SK-N-SH treated with all-trans-retinoic acid at 6 μM for 48 hours (cell line): ENCODE measurements at regions not wholly inside any gene's neighbourhood (a gene's known extent, or its start where the extent isn't known, plus 50 kb on each side); places are given as distances from the start of the nearest gene placed in this dataset.

Experiments used
- ATAC-seq: fragments of 200-7000 bp; cut with Tn5 transposase; 3 replicates; pipeline ENCODE4 v1.9.1; 2020; ENCODE audit warnings: mild to moderate bottlenecking, moderate library complexity
- ARNTL ChIP-seq: fragments of 450-650 bp; formaldehyde crosslinking; IDR thresholded peaks from 2 replicates; pipeline ENCODE4 v1.5.0; 2020; ENCODE audit warnings: low read depth, mild to moderate bottlenecking, moderate library complexity, borderline replicate concordance
- BACH2 ChIP-seq: fragments of 250-450 bp; sonication (Bioruptor Pico); IDR thresholded peaks from 2 replicates; pipeline ENCODE4 v1.9.0; 2021; ENCODE audit warnings: mild to moderate bottlenecking, borderline replicate concordance
- CREB5 ChIP-seq: fragments of 250-450 bp; sonication (Bioruptor Pico); IDR thresholded peaks from 2 replicates; pipeline ENCODE4 v1.5.1; 2020; ENCODE audit warnings: low read depth, mild to moderate bottlenecking, moderate library complexity
- CSDC2 ChIP-seq: fragments of 250-450 bp; sonication (Bioruptor Pico); IDR thresholded peaks from 2 replicates; pipeline ENCODE4 v1.5.0; 2020; ENCODE audit warnings: mild to moderate bottlenecking, moderate library complexity
- ESRRG ChIP-seq: fragments of 250-450 bp; sonication (Bioruptor Pico); IDR thresholded peaks from 2 replicates; pipeline ENCODE4 v1.6.1; 2021; ENCODE audit warnings: mild to moderate bottlenecking
- GLIS3 ChIP-seq: fragments of 250-450 bp; sonication (Bioruptor Pico); IDR thresholded peaks from 2 replicates; pipeline ENCODE4 v1.5.0; 2020; ENCODE audit warnings: mild to moderate bottlenecking, moderate library complexity
- ISL1 ChIP-seq: fragments of 250-450 bp; sonication (Bioruptor Pico); IDR thresholded peaks from 2 replicates; pipeline ENCODE4 v2.1.2; 2022; ENCODE audit warnings: mild to moderate bottlenecking, moderate library complexity
- OSR1 ChIP-seq: fragments of 250-450 bp; sonication (Bioruptor Pico); IDR thresholded peaks from 2 replicates; pipeline ENCODE4 v1.8.0; 2022; ENCODE audit warnings: moderate library complexity, mild to moderate bottlenecking, inconsistent platforms
- PPARA ChIP-seq: fragments of 250-450 bp; sonication (Bioruptor Pico); IDR thresholded peaks from 2 replicates; pipeline ENCODE4 v1.5.0; 2020; ENCODE audit warnings: mild to moderate bottlenecking, borderline replicate concordance
- RARB ChIP-seq: fragments of 250-450 bp; sonication (Bioruptor Pico); IDR thresholded peaks from 2 replicates; pipeline ENCODE4 v1.8.0; 2021; ENCODE audit warnings: mild to moderate bottlenecking, moderate library complexity
- SNAI2 ChIP-seq: fragments of 250-450 bp; sonication (Bioruptor Pico); IDR thresholded peaks from 2 replicates; pipeline ENCODE4 v1.5.0; 2020; ENCODE audit warnings: mild to moderate bottlenecking, moderate library complexity
- TCF4 ChIP-seq: fragments of 250-450 bp; sonication (Bioruptor Pico); IDR thresholded peaks from 2 replicates; pipeline ENCODE4 v1.8.0; 2021; ENCODE audit warnings: mild to moderate bottlenecking, moderate library complexity, borderline replicate concordance
- TOX ChIP-seq: fragments of 250-450 bp; sonication (Bioruptor Pico); IDR thresholded peaks from 2 replicates; pipeline ENCODE4 v1.8.0; 2021; ENCODE audit warnings: mild to moderate bottlenecking, moderate library complexity, borderline replicate concordance
- ZC3H10 ChIP-seq: fragments of 250-450 bp; sonication (Bioruptor Pico); IDR thresholded peaks from 2 replicates; pipeline ENCODE4 v1.5.1; 2021; ENCODE audit warnings: mild to moderate bottlenecking, moderate library complexity
- ZFP3 ChIP-seq: fragments of 250-450 bp; sonication (Bioruptor Pico); IDR thresholded peaks from 2 replicates; pipeline ENCODE4 v1.5.0; 2020; ENCODE audit warnings: mild to moderate bottlenecking, moderate library complexity
- ZFP30 ChIP-seq: fragments of 450-650 bp; formaldehyde crosslinking; IDR thresholded peaks from 2 replicates; pipeline ENCODE4 v1.5.0; 2022; ENCODE audit warnings: mild to moderate bottlenecking, moderate library complexity
- ZNF565 ChIP-seq: fragments of 450-650 bp; formaldehyde crosslinking; conservative IDR thresholded peaks from 2 replicates; pipeline ENCODE4 v1.5.0; 2020; ENCODE audit warnings: low read depth, mild to moderate bottlenecking, moderate library complexity
- ZNF70 ChIP-seq: fragments of 450-650 bp; formaldehyde crosslinking; IDR thresholded peaks from 2 replicates; pipeline ENCODE4 v1.5.0; 2020; ENCODE audit warnings: mild to moderate bottlenecking, moderate library complexity
- ZNF8 ChIP-seq: fragments of 450-650 bp; formaldehyde crosslinking; IDR thresholded peaks from 2 replicates; pipeline ENCODE4 v1.5.0; 2020; ENCODE audit warnings: mild to moderate bottlenecking, moderate library complexity
- TF ChIP-seq, protein P1 (sequence below): fragments of 250-450 bp; sonication (Bioruptor Pico); IDR thresholded peaks from 2 replicates; pipeline ENCODE4 v1.8.0; 2020; ENCODE audit warnings: mild to moderate bottlenecking, moderate library complexity, borderline replicate concordance
- TF ChIP-seq, protein P2 (sequence below): fragments of 250-450 bp; sonication (Bioruptor Pico); IDR thresholded peaks from 2 replicates; pipeline ENCODE4 v1.5.0; 2020; ENCODE audit warnings: mild to moderate bottlenecking, moderate library complexity
- TF ChIP-seq, protein P3 (sequence below): fragments of 250-450 bp; sonication (Bioruptor Pico); IDR thresholded peaks from 2 replicates; pipeline ENCODE4 v1.5.1; 2021; ENCODE audit warnings: mild to moderate bottlenecking, moderate library complexity

DNA sequence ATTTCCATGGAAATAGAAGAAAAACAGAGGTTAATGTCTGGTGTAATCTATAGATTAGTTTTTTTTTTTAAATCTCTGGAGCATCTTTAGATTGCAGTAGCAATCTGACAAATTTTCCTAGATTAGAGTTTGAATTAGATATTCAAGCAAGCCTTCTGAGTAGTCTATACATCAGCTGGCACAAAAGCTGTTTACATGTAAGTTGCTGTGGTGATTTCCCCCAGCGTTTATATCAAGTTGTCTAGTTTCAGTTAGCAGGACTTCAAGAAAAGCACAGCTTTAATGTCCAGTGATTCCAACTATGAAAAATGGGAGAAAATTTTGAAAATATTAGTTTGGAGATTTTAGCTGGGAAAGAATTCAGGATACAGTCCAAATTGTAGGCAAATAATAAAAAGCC, 605.0 kb upstream of the USP15 start:
- TF ChIP-seq, protein P1, sequence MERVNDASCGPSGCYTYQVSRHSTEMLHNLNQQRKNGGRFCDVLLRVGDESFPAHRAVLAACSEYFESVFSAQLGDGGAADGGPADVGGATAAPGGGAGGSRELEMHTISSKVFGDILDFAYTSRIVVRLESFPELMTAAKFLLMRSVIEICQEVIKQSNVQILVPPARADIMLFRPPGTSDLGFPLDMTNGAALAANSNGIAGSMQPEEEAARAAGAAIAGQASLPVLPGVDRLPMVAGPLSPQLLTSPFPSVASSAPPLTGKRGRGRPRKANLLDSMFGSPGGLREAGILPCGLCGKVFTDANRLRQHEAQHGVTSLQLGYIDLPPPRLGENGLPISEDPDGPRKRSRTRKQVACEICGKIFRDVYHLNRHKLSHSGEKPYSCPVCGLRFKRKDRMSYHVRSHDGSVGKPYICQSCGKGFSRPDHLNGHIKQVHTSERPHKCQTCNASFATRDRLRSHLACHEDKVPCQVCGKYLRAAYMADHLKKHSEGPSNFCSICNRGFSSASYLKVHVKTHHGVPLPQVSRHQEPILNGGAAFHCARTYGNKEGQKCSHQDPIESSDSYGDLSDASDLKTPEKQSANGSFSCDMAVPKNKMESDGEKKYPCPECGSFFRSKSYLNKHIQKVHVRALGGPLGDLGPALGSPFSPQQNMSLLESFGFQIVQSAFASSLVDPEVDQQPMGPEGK (CRISPR knock-in tag), result no peak
- no peak for TF ChIP-seq TOX
- no peak for TF ChIP-seq BACH2 (CRISPR knock-in tag)
- no peak for ATAC-seq

DNA sequence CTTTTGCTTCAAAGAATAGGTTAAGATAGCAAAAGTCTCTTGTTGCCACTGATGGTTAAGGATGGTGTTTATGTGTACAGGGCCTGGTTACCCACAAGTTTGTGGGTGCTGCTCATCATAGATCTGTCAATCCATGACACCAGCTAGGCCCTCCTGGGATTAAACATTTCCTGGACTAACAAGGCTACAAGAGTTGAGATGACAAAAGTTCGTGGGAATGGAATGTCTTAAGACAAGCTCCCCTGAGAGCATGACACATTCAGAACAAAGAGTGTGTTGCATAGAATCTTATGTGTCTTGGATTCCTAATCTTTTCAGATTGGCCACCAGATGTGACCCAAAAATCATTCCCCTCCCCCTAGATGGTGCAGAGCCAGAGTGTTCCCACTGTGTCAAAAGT, 592.5 kb upstream of the USP15 start:
- no peak for TF ChIP-seq SNAI2 (CRISPR knock-in tag)
- no peak for TF ChIP-seq ESRRG (CRISPR knock-in tag)
- TF ChIP-seq TCF4 (CRISPR knock-in tag), result no peak
- TF ChIP-seq ZFP30, result no peak
- TF ChIP-seq, protein P2, sequence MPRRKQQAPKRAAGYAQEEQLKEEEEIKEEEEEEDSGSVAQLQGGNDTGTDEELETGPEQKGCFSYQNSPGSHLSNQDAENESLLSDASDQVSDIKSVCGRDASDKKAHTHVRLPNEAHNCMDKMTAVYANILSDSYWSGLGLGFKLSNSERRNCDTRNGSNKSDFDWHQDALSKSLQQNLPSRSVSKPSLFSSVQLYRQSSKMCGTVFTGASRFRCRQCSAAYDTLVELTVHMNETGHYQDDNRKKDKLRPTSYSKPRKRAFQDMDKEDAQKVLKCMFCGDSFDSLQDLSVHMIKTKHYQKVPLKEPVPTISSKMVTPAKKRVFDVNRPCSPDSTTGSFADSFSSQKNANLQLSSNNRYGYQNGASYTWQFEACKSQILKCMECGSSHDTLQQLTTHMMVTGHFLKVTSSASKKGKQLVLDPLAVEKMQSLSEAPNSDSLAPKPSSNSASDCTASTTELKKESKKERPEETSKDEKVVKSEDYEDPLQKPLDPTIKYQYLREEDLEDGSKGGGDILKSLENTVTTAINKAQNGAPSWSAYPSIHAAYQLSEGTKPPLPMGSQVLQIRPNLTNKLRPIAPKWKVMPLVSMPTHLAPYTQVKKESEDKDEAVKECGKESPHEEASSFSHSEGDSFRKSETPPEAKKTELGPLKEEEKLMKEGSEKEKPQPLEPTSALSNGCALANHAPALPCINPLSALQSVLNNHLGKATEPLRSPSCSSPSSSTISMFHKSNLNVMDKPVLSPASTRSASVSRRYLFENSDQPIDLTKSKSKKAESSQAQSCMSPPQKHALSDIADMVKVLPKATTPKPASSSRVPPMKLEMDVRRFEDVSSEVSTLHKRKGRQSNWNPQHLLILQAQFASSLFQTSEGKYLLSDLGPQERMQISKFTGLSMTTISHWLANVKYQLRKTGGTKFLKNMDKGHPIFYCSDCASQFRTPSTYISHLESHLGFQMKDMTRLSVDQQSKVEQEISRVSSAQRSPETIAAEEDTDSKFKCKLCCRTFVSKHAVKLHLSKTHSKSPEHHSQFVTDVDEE, result no peak
- no peak for TF ChIP-seq TOX
- TF ChIP-seq CREB5 (CRISPR knock-in tag), result no peak
- no peak for TF ChIP-seq CSDC2 (CRISPR knock-in tag)
- TF ChIP-seq BACH2 (CRISPR knock-in tag), result no peak
- TF ChIP-seq RARB (CRISPR knock-in tag), result no peak
- TF ChIP-seq PPARA, result no peak
- TF ChIP-seq ZNF70, result no peak
- TF ChIP-seq ZNF565 (CRISPR knock-in tag), result no peak
- no peak for TF ChIP-seq ZNF8 (CRISPR knock-in tag)
- no peak for TF ChIP-seq ZC3H10 (CRISPR knock-in tag)
- ATAC-seq, result no peak

DNA sequence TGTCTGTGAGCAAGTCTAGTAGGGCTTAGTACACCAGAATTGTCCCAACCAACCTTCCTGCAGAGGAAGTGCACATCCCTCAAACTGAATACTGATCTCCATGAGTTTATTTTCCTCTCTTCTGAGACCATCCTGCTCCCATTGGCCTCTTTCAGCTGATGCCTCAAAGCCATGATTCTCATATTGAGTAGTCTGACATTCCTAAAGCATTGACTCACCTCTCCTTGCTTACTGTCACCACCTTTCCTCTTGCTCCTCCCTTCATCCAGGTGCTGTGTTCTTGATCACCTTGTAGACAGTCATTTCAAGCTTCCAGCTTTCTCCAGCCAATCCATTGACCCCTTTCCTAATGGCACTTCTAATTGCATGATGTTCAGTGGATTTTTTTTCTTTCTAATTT, 583.7 kb upstream of the USP15 start:
- no peak for TF ChIP-seq OSR1
- no peak for TF ChIP-seq CREB5 (CRISPR knock-in tag)
- no peak for TF ChIP-seq ISL1 (CRISPR knock-in tag)
- TF ChIP-seq, protein P2, result no peak
- TF ChIP-seq ARNTL (CRISPR knock-in tag), result no peak
- TF ChIP-seq, protein P3, sequence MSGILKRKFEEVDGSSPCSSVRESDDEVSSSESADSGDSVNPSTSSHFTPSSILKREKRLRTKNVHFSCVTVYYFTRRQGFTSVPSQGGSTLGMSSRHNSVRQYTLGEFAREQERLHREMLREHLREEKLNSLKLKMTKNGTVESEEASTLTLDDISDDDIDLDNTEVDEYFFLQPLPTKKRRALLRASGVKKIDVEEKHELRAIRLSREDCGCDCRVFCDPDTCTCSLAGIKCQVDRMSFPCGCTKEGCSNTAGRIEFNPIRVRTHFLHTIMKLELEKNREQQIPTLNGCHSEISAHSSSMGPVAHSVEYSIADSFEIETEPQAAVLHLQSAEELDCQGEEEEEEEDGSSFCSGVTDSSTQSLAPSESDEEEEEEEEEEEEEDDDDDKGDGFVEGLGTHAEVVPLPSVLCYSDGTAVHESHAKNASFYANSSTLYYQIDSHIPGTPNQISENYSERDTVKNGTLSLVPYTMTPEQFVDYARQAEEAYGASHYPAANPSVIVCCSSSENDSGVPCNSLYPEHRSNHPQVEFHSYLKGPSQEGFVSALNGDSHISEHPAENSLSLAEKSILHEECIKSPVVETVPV (CRISPR knock-in tag), result no peak
- TF ChIP-seq BACH2 (CRISPR knock-in tag), result no peak
- TF ChIP-seq ZFP3, result no peak
- no peak for TF ChIP-seq ZNF8 (CRISPR knock-in tag)
- no peak for TF ChIP-seq ZC3H10 (CRISPR knock-in tag)
- no peak for TF ChIP-seq ZFP30
- TF ChIP-seq TOX, result no peak
- no peak for TF ChIP-seq ZNF70
- TF ChIP-seq PPARA, result no peak
- TF ChIP-seq SNAI2 (CRISPR knock-in tag), result no peak
- TF ChIP-seq RARB (CRISPR knock-in tag), result no peak
- no peak for TF ChIP-seq GLIS3 (CRISPR knock-in tag)
- no peak for TF ChIP-seq ZNF565 (CRISPR knock-in tag)
- no peak for TF ChIP-seq ESRRG (CRISPR knock-in tag)
- ATAC-seq, result no peak
